ENCODE measurements at regions not wholly inside any gene's neighbourhood (a gene's known extent, or its start where the extent isn't known, plus 50 kb on each side); places are given as distances from the start of the nearest gene placed in this dataset.

DNA sequence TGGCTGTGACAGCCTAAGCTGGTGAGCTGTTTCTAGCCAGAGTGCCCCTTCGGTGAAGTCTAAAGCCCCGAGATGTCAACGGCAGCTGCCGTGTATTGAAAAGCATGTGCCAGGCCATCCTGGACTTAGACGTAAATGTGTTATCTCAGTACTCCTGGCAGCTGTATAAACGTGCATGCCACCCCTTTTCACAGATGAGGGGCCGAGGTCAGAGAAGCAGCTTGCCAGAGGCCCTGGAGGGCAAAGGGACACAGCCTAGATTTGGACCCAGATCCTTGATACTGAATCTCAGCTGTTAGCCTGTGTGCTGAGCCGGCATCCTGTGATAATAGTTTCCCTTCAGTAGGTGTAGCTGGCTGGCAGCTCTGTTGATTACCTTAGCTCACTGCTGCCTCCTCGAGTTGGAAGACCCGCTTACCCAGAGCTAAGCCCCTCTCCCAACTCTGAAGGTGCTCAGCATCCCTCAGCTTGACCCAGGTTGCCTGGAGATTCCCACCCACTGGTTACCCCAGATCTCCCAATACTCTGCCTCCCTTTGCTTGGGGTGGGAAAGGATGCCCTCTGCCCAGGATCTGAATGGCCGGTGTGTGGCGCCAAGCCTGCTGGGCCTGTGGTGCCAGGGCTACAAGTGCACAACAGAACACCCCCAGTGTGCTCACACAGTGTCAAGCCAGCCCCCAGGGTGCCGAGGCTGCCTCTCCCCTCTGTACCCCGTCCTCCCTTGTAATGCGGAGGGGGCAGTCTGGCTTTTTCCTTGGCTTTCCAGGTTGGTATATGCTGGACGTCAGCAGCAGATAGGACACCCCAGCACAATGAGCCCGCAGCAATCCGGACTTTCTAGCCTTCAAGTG lies 59.8 kb upstream of the WNT7B start:
- TF ChIP-seq, protein P1, sequence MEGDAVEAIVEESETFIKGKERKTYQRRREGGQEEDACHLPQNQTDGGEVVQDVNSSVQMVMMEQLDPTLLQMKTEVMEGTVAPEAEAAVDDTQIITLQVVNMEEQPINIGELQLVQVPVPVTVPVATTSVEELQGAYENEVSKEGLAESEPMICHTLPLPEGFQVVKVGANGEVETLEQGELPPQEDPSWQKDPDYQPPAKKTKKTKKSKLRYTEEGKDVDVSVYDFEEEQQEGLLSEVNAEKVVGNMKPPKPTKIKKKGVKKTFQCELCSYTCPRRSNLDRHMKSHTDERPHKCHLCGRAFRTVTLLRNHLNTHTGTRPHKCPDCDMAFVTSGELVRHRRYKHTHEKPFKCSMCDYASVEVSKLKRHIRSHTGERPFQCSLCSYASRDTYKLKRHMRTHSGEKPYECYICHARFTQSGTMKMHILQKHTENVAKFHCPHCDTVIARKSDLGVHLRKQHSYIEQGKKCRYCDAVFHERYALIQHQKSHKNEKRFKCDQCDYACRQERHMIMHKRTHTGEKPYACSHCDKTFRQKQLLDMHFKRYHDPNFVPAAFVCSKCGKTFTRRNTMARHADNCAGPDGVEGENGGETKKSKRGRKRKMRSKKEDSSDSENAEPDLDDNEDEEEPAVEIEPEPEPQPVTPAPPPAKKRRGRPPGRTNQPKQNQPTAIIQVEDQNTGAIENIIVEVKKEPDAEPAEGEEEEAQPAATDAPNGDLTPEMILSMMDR (IDR thresholded peaks at IDR 0.05; ENCODE audit: insufficient read depth, missing control alignments) = peak; percentile 45
- no peak for FAIRE-seq
- no peak for DNase-seq (ENCODE audit: insufficient read length, low spot score)

DNA sequence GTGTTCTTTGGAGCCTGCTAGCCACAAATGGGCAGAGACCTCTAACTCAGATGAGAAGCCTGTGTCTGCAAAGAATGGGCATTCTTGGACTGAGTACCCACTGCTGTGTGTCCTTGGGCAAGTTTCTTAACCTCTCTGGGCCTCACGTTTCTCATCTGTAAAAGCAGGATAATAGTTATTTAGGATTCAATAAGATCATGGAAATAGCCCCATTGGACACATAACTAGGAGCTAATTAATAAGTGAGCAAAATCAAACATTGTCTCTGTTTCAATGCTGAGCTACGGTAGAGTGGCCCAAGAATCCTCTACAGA lies 61.2 kb upstream of the WNT7B start:
- DNase-seq (ENCODE audit: insufficient read length, low spot score) (no peak), FAIRE-seq (no peak)
- TF ChIP-seq, protein P1 (IDR thresholded peaks at IDR 0.05; ENCODE audit: insufficient read depth, missing control alignments) = no peak

DNA sequence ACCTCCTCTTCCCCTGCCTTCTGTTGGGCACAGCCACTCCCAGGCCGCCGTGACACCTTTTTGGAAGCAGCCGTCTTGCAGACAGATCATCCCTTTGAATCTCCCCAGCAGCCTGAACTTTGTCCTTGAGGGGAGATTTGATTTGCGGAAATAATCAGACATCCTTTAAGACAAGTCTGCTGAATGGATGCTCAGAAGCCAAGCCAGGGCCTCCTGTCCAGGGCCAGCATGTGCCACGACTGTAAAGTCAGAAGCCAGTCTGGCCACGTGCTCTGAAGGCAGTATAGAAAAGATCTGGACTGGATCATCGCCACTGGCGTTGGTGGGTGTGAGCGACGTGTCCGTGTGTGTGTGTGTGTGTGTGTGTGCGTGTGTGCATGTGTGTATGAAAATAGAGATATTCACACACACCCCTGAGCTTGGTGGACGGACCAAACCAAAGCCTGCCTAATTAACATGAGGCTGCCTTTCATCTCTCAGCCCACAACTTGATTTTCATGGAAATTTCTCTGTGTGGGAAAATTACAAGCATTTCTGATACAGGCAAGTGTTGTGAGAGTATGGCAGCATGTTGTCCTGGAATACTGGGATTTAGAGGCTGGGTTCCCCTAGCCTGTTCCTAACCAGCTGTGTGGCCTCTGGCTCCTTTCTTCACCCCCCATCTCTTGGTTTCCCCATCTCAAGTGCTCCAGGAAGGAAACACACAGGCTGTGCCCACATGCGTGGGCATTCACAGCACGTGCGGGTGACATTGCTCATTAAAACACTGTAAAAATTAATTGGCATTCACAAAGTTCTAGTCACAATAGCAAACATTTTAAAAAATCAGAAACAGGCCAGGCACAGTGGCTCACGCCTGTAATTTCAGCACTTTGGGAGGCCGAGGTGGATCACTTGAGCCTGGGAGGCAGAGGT lies 61.8 kb upstream of the WNT7B start:
- TF ChIP-seq, protein P1 (IDR thresholded peaks at IDR 0.05; ENCODE audit: insufficient read depth, missing control alignments) = no peak
- DNase-seq (ENCODE audit: insufficient read length, low spot score) (no peak), FAIRE-seq (no peak)

DNA sequence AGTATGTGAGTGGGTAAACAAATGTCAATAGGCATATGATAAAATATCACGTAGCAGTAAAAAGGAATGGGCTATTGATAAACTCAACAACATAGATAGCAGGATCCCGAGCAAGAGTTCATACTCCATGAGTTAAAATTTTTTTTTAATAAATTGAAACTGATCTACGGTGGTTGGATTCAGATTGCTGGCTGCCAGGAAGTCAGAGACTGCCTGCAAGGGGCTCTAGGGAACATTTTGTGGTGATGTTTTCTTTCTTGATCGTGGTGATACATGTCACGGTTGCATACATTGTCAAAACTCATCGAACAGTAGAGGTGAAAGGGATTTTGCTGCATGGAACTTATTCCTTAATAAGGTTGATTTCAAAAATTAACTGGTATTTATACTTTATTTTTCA lies 62.6 kb upstream of the WNT7B start:
- no peak for FAIRE-seq
- TF ChIP-seq, protein P1 (IDR thresholded peaks at IDR 0.05; ENCODE audit: insufficient read depth, missing control alignments) = no peak
- DNase-seq (ENCODE audit: insufficient read length, low spot score) = no peak

DNA sequence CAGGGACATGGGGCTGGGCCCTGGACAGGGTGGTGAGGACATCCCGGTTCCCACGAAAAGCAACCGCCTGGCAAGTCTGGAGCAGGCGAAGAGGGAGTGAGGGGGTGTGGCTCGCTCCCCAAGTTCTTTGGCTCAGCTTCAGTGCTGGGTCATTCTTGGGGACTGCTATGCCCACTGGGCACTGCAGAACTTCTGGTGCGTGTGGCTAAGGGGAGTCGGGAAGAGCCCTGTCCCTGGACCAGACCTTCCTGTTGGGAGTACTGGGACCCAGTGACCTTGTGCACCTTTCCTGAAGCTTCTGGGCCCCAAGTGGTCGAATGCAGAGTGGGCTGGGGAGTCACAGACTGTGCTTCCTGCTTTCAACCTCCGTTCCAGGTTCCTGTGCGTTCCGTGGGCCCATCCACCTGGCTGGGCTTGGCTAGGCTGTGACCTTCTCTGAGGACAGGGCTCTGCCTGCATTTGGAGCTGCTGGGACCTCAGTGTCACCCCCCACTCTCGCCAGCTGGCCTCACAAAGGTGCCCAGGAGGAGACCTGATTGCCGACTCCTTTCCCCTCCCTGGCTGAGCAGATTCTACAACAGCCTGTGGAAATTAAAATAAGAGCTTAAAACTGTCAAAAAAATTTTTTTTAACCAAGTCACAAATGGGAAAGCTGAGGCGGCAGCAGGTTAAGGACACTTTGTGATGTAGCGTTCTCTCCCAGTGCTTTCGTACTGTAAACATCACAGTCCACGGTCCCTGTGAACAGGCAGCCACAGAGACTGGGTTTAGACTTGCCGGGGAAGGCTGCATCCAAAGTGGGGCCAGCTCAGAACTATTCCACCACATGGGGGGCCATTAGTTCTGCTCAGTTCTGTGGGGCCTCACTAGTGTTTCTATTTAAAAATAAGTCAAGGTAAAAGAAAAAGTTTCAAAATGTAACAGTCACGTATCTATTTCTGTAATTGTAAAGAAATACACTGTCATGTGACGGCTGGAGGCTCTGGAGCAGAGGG lies 63.8 kb upstream of the WNT7B start:
- TF ChIP-seq, protein P1 (IDR thresholded peaks at IDR 0.05; ENCODE audit: insufficient read depth, missing control alignments) = no peak
- DNase-seq (ENCODE audit: insufficient read length, low spot score) = no peak
- no peak for FAIRE-seq

DNA sequence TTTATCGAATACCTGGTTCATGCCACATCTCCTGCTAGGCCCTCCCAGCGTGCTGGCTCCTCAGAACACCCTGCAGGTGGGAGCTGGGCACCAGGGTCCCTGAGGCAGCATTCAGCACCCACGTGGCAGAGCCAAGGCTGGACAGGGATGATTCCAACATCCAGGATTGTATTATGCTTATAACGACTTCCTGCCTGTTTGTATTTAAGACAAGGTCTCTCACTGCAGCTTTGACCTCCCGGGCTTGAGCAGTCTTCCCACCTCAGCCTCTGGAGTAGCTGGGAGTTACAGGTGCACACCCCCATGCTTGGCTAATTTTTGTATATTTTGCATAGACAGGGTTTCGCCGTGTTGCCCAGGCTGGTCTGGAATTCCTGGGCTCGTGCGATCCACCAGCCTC lies 64.7 kb upstream of the WNT7B start:
- TF ChIP-seq, protein P1 (IDR thresholded peaks at IDR 0.05; ENCODE audit: insufficient read depth, missing control alignments) = no peak
- FAIRE-seq (no peak), DNase-seq (ENCODE audit: insufficient read length, low spot score) (no peak)

Measured in D721Med (cell line).